ENCODE measurements at regions not wholly inside any gene's neighbourhood (a gene's known extent, or its start where the extent isn't known, plus 50 kb on each side); places are given as distances from the start of the nearest gene placed in this dataset.

- TF ChIP-seq, protein P1, sequence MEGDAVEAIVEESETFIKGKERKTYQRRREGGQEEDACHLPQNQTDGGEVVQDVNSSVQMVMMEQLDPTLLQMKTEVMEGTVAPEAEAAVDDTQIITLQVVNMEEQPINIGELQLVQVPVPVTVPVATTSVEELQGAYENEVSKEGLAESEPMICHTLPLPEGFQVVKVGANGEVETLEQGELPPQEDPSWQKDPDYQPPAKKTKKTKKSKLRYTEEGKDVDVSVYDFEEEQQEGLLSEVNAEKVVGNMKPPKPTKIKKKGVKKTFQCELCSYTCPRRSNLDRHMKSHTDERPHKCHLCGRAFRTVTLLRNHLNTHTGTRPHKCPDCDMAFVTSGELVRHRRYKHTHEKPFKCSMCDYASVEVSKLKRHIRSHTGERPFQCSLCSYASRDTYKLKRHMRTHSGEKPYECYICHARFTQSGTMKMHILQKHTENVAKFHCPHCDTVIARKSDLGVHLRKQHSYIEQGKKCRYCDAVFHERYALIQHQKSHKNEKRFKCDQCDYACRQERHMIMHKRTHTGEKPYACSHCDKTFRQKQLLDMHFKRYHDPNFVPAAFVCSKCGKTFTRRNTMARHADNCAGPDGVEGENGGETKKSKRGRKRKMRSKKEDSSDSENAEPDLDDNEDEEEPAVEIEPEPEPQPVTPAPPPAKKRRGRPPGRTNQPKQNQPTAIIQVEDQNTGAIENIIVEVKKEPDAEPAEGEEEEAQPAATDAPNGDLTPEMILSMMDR (IDR thresholded peaks at IDR 0.05) = no peak
- no peak for TF ChIP-seq POLR2A (IDR thresholded peaks at IDR 0.05)
Observed at GRCh38 chr16:80055831-80056230, 455.3 kb upstream of the MAF start.

All from Peyer's patch (tissue), 4 donors.